DND-41 (cell line): ENCODE measurements at regions not wholly inside any gene's neighbourhood (a gene's known extent, or its start where the extent isn't known, plus 50 kb on each side); places are given as distances from the start of the nearest gene placed in this dataset.

Experiments used
- EZH2 ChIP-seq: IDR thresholded peaks from 3 replicates; pipeline ENCODE4 v1.6.1; 2012; ENCODE audit warnings: borderline replicate concordance, low read depth, mild to moderate bottlenecking, moderate library complexity, low read length, inconsistent platforms; ENCODE audit not compliant: severe bottlenecking
- TF ChIP-seq, protein P1 (sequence below): IDR thresholded peaks from 2 replicates; pipeline ENCODE4 v1.5.1; 2012; ENCODE audit warnings: borderline replicate concordance, low read length, moderate library complexity, mild to moderate bottlenecking; ENCODE audit not compliant: poor library complexity, severe bottlenecking; ENCODE audit errors: extremely low read depth

DNA sequence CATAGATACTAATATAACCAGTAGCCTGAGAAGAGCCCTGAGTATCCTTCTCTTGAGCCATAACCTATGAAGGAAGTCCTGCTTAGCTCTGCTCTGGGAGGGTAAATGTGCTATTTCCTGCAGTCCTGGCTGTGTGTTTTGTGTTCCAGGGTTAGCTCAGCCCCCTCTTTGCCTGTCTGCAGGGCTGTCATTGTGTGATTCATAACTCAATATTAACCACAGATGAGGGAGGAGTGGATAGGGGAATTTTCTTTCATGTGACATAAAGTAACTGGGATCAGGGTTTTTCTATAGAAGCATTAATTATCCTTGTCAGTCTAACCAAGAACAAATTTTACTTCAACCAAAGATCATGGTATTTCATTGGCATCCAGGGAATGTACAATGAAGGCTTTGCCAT is 183.3 kb upstream of the ZBTB20 start:
- TF ChIP-seq, protein P1, sequence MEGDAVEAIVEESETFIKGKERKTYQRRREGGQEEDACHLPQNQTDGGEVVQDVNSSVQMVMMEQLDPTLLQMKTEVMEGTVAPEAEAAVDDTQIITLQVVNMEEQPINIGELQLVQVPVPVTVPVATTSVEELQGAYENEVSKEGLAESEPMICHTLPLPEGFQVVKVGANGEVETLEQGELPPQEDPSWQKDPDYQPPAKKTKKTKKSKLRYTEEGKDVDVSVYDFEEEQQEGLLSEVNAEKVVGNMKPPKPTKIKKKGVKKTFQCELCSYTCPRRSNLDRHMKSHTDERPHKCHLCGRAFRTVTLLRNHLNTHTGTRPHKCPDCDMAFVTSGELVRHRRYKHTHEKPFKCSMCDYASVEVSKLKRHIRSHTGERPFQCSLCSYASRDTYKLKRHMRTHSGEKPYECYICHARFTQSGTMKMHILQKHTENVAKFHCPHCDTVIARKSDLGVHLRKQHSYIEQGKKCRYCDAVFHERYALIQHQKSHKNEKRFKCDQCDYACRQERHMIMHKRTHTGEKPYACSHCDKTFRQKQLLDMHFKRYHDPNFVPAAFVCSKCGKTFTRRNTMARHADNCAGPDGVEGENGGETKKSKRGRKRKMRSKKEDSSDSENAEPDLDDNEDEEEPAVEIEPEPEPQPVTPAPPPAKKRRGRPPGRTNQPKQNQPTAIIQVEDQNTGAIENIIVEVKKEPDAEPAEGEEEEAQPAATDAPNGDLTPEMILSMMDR: no peak
- no peak for TF ChIP-seq EZH2
